ENCODE measurements at regions not wholly inside any gene's neighbourhood (a gene's known extent, or its start where the extent isn't known, plus 50 kb on each side); places are given as distances from the start of the nearest gene placed in this dataset.

- in situ Hi-C loops (cut with MboI; ENCODE audit: low sequenced_read_pairs) = no loop called here
- Histone ChIP-seq H3K9ac (ENCODE audit: low read depth, low read length) (no peak overlapping the region), H3K23ac (ENCODE audit: low read depth, low read length) (no peak overlapping the region), H3K79me1 (ENCODE audit: low read depth in 1 of 2, low read length in 2 of 2) (no peaks in the 10 kb centered on the region), H2AFZ (replicated peaks; ENCODE audit: low read length, poor library complexity) (no peak overlapping the region), H3K18ac (ENCODE audit: low read depth, low read length) (no peak overlapping the region), H3K4me1 (ENCODE audit: control insufficient read depth, insufficient read depth, low read length) (no peaks in the 10 kb centered on the region), H2AK9ac (replicated peaks; ENCODE audit: low read depth, low read length, poor library complexity) (no peak overlapping the region), H4K8ac (ENCODE audit: low read depth in 2 of 2, low read length in 2 of 2) (no peak overlapping the region), H3K4ac (ENCODE audit: low read depth, low read length) (no peak overlapping the region), H3K27ac (ENCODE audit: insufficient read depth, low read length) (no peak overlapping the region), H3K4me3 (ENCODE audit: insufficient read depth, low read depth, low read length) (no peak overlapping the region), H4K91ac (ENCODE audit: insufficient read depth, low read depth, low read length) (no peak overlapping the region), H3K27me3 (ENCODE audit: control insufficient read depth, insufficient read depth, low read length) (no peaks in the 10 kb centered on the region), H3K56ac (ENCODE audit: extremely low read depth, insufficient read depth, low read length) (no peak overlapping the region), H2BK120ac (ENCODE audit: low read depth, low read length) (no peak overlapping the region), H3K9me1 (ENCODE audit: insufficient read depth, low read length) (no peaks in the 10 kb centered on the region), H3K4me2 (ENCODE audit: low read depth, low read length) (no peak overlapping the region), H2BK20ac (ENCODE audit: low read depth, low read length) (no peak overlapping the region), H2BK15ac (ENCODE audit: low read depth, low read length) (no peak overlapping the region), H2BK5ac (ENCODE audit: low read depth, low read length, poor library complexity, severe bottlenecking) (no peak overlapping the region), H3K14ac (replicated peaks; ENCODE audit: low read depth, low read length) (no peak overlapping the region), H3K36me3 (ENCODE audit: control insufficient read depth, insufficient read depth, low read length) (no peaks in the 10 kb centered on the region), H4K20me1 (ENCODE audit: insufficient read depth, low read length) (no peaks in the 10 kb centered on the region), H3K9me3 (ENCODE audit: control insufficient read depth, insufficient read depth, low read length) (peaks cover 19% of the 10 kb centered on the region), H4K5ac (ENCODE audit: low read depth, low read length) (no peak overlapping the region), H2AK5ac (ENCODE audit: low read depth, low read length) (no peak overlapping the region)
- WGBS, 2 experiments (ENCODE audit: extremely low coverage in 2 of 2, insufficient read length in 1 of 2) = no CpG with 5 or more reads among the region's 5 CpGs
- DNase-seq = no peak
- no peak for ATAC-seq (ENCODE audit: low read depth)
- no peak for TF ChIP-seq MAZ (IDR thresholded peaks at IDR 0.05; ENCODE audit: borderline replicate concordance, low read depth, low read length)
- TF ChIP-seq SMC3 (IDR thresholded peaks at IDR 0.05; ENCODE audit: low read depth, low read length) = no peak
- TF ChIP-seq, protein P1, sequence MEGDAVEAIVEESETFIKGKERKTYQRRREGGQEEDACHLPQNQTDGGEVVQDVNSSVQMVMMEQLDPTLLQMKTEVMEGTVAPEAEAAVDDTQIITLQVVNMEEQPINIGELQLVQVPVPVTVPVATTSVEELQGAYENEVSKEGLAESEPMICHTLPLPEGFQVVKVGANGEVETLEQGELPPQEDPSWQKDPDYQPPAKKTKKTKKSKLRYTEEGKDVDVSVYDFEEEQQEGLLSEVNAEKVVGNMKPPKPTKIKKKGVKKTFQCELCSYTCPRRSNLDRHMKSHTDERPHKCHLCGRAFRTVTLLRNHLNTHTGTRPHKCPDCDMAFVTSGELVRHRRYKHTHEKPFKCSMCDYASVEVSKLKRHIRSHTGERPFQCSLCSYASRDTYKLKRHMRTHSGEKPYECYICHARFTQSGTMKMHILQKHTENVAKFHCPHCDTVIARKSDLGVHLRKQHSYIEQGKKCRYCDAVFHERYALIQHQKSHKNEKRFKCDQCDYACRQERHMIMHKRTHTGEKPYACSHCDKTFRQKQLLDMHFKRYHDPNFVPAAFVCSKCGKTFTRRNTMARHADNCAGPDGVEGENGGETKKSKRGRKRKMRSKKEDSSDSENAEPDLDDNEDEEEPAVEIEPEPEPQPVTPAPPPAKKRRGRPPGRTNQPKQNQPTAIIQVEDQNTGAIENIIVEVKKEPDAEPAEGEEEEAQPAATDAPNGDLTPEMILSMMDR (conservative IDR thresholded peaks at IDR 0.05; ENCODE audit: low read depth, low read length) = peak; percentile 17; the same call in 1 of the 2 replicates
- no peak for TF ChIP-seq NFE2L2 (IDR thresholded peaks at IDR 0.05; ENCODE audit: low read depth, low read length)
- no peak for TF ChIP-seq RCOR1 (IDR thresholded peaks at IDR 0.05; ENCODE audit: insufficient replicate concordance, low read length)
- dilution Hi-C loops (cut with HindIII; ENCODE audit: low sequenced_read_pairs, unreplicated experiment) = no loop called here
- CTCF ChIA-PET = interaction anchor here (0.6 kb wide), 2 partner anchors 17 to 425 kb away, joined by 3 to 5 read pairs; no protein-coding TSS in a partner anchor
- intact Hi-C loops (cut with micrococcal nuclease) = no loop called here
- no TSS peak for BruUV-seq (replicated peaks)
- POLR2A ChIA-PET (ENCODE audit: unreplicated experiment) = no interaction called here
These were observed 983.9 kb upstream of the EEF2KMT start for GRCh38 chr16:6081320-6081976.
